Vagina (tissue), 2 donors: ENCODE measurements at regions not wholly inside any gene's neighbourhood (a gene's known extent, or its start where the extent isn't known, plus 50 kb on each side); places are given as distances from the start of the nearest gene placed in this dataset.

Source experiments
- DNase-seq, 2 donors: peaks; one replicate each; pipeline ENCODE4 v3.0.0-alpha.2; 2017; ENCODE audit errors: extremely low spot score in 2 of 2
- H3K27ac ChIP-seq: fragments of 200-600 bp; sonication (generic); one replicate; pipeline ENCODE4 v1.5.1; 2019
- H3K27me3 ChIP-seq: fragments of 200-600 bp; sonication (generic); one replicate; pipeline ENCODE4 v1.5.1; 2019
- H3K36me3 ChIP-seq, 2 donors: fragments of 200-600 bp; sonication (generic); one replicate each; pipeline ENCODE4 v1.5.1; 2017 to 2019
- H3K4me1 ChIP-seq: fragments of 200-600 bp; sonication (generic); one replicate; pipeline ENCODE4 v1.5.1; 2019
- H3K4me3 ChIP-seq, 2 donors: fragments of 200-600 bp; sonication (generic); 1 replicate in 1 of 2; 2 replicates in 1 of 2; pipeline ENCODE4 v1.5.1; 2016 to 2019
- H3K9me3 ChIP-seq: fragments of 200-600 bp; sonication (generic); one replicate; pipeline ENCODE4 v1.5.1; 2019
- CTCF ChIP-seq, 3 experiments: fragments of 450-650 bp in 2 of 3; fragments of 200-600 bp in 1 of 3; sonication (generic) in 1 of 3; IDR thresholded peaks; one replicate each; pipeline ENCODE4 v1.5.1; 2017 to 2019; ENCODE audit warnings: antibody characterized with exemption in 3 of 3, mild to moderate bottlenecking in 2 of 3, moderate library complexity in 2 of 3
- POLR2A ChIP-seq, 2 donors: fragments of 450-650 bp; IDR thresholded peaks; one replicate each; pipeline ENCODE4 v1.6.1; 2017; ENCODE audit warnings: antibody characterized with exemption in 2 of 2, mild to moderate bottlenecking in 2 of 2, moderate library complexity in 2 of 2
- POLR2AphosphoS5 ChIP-seq, 2 donors: sonication (generic); formaldehyde crosslinking; IDR thresholded peaks; one replicate each; pipeline ENCODE4 v1.9.0; 2017; ENCODE audit warnings: antibody characterized with exemption in 2 of 2, mild to moderate bottlenecking in 2 of 2, low read depth in 1 of 2; ENCODE audit not compliant: insufficient read depth in 1 of 2
- intact Hi-C: fragments of 100-400 bp; cut with DNase I; formaldehyde crosslinking; loops from one replicate; pipeline ENCODE4 v1.15.1; 2023

GRCh38 chr6:120966321-120966720 is 368.0 kb downstream of the TBC1D32 start:
- DNase-seq = no peak
- TF ChIP-seq POLR2A (IDR thresholded peaks at IDR 0.05) (no peak), CTCF (IDR thresholded peaks at IDR 0.05) (no peak), POLR2AphosphoS5 (IDR thresholded peaks at IDR 0.05; ENCODE audit: insufficient read depth in 1 of 2, low read depth in 1 of 2) (no peak)
- Histone ChIP-seq H3K9me3 (no peaks in the 10 kb centered on the region), H3K27me3 (no peaks in the 10 kb centered on the region), H3K4me3 (no peak overlapping the region), H3K4me1 (no peaks in the 10 kb centered on the region), H3K27ac (no peak overlapping the region), H3K36me3 (no peaks in the 10 kb centered on the region)
- intact Hi-C loops = no loop called here

- DNase-seq = no peak
- Histone ChIP-seq H3K27me3 (no peaks in the 10 kb centered on the region), H3K27ac (no peak overlapping the region), H3K4me1 (no peaks in the 10 kb centered on the region), H3K4me3 (no peak overlapping the region), H3K9me3 (no peaks in the 10 kb centered on the region), H3K36me3 (no peaks in the 10 kb centered on the region)
- TF ChIP-seq POLR2A (IDR thresholded peaks at IDR 0.05) = no peak
- TF ChIP-seq POLR2AphosphoS5 (IDR thresholded peaks at IDR 0.05; ENCODE audit: insufficient read depth in 1 of 2, low read depth in 1 of 2) = no peak
- TF ChIP-seq CTCF (IDR thresholded peaks at IDR 0.05) = no peak
- intact Hi-C loops = no loop called here
Measured at GRCh38 chr6:120965814-120966213, 368.5 kb downstream of the TBC1D32 start.

GRCh38 chr6:120960761-120961160 is 373.5 kb downstream of the TBC1D32 start:
- Histone ChIP-seq H3K27ac (no peak overlapping the region), H3K4me1 (no peaks in the 10 kb centered on the region), H3K4me3 (no peak overlapping the region), H3K27me3 (no peaks in the 10 kb centered on the region), H3K9me3 (no peaks in the 10 kb centered on the region), H3K36me3 (no peaks in the 10 kb centered on the region)
- intact Hi-C loops = no loop called here
- no peak for DNase-seq
- TF ChIP-seq POLR2A (IDR thresholded peaks at IDR 0.05) (no peak), POLR2AphosphoS5 (IDR thresholded peaks at IDR 0.05; ENCODE audit: insufficient read depth in 1 of 2, low read depth in 1 of 2) (no peak), CTCF (IDR thresholded peaks at IDR 0.05) (no peak)

GRCh38 chr6:120954111-120954510 is 380.2 kb downstream of the TBC1D32 start:
- Histone ChIP-seq H3K9me3 (no peaks in the 10 kb centered on the region), H3K36me3 (no peaks in the 10 kb centered on the region), H3K27me3 (no peaks in the 10 kb centered on the region), H3K4me3 (no peak overlapping the region), H3K27ac (no peak overlapping the region), H3K4me1 (no peaks in the 10 kb centered on the region)
- intact Hi-C loops = no loop called here
- TF ChIP-seq POLR2AphosphoS5 (IDR thresholded peaks at IDR 0.05; ENCODE audit: insufficient read depth in 1 of 2, low read depth in 1 of 2) (no peak), POLR2A (IDR thresholded peaks at IDR 0.05) (no peak), CTCF (IDR thresholded peaks at IDR 0.05) (no peak)
- no peak for DNase-seq

- H3K36me3 ChIP-seq = no peaks in the 10 kb centered on the region
- H3K4me1 ChIP-seq = no peaks in the 10 kb centered on the region
- H3K9me3 ChIP-seq = no peaks in the 10 kb centered on the region
- intact Hi-C loops = no loop called here
- TF ChIP-seq POLR2AphosphoS5 (IDR thresholded peaks at IDR 0.05; ENCODE audit: insufficient read depth in 1 of 2, low read depth in 1 of 2) (no peak), POLR2A (IDR thresholded peaks at IDR 0.05) (no peak), CTCF (IDR thresholded peaks at IDR 0.05) (no peak)
- H3K27me3 ChIP-seq = no peaks in the 10 kb centered on the region
- H3K4me3 ChIP-seq = no peak overlapping the region
- H3K27ac ChIP-seq = no peak overlapping the region
- no peak for DNase-seq
Measured at GRCh38 chr6:120951258-120951657, 383.0 kb downstream of the TBC1D32 start.
